ENCODE measurements at regions not wholly inside any gene's neighbourhood (a gene's known extent, or its start where the extent isn't known, plus 50 kb on each side); places are given as distances from the start of the nearest gene placed in this dataset.

GRCh38 chr2:19454125-19454524, 95.7 kb upstream of the OSR1 start:
- H3K27ac Mint-ChIP-seq, result no peak overlapping the region
- no peak overlapping the region for H3T11ph ChIP-seq (ENCODE audit: low read length)
- H3K56ac ChIP-seq (ENCODE audit: insufficient read length, low read depth, low read length), result no peak overlapping the region
- H3K4me1 Mint-ChIP-seq, result peaks cover 11 to 13% of the 10 kb centered on the region in 2 experiments; a peak in 3 of 4 replicates
- no peaks in the 10 kb centered on the region for H3K79me2 ChIP-seq (ENCODE audit: insufficient read depth, low read length)
- WGBS (ENCODE audit: extremely low coverage, insufficient read length, low lambda C conversion rate), result no CpG with 5 or more reads among the region's 2 CpGs
- no peak overlapping the region for H2AFZ ChIP-seq (ENCODE audit: low read length)
- H3K23me2 ChIP-seq (ENCODE audit: insufficient read length, low read depth, low read length, poor library complexity, severe bottlenecking), result no peaks in the 10 kb centered on the region
- no peak overlapping the region for H2BK120ac ChIP-seq (ENCODE audit: low read depth, low read length, poor library complexity, severe bottlenecking)
- H3K27ac ChIP-seq (ENCODE audit: insufficient read length, low read depth, low read length), result no peak overlapping the region
- no peak overlapping the region for H2BK20ac ChIP-seq (ENCODE audit: low read depth, low read length, poor library complexity, severe bottlenecking)
- no peak overlapping the region for H3K4me3 Mint-ChIP-seq
- no peaks in the 10 kb centered on the region for H3K79me1 ChIP-seq (ENCODE audit: insufficient read depth, low read depth, low read length, poor library complexity, severe bottlenecking)
- H3K9me3 ChIP-seq (ENCODE audit: control insufficient read depth, low read depth, low read length), result no peaks in the 10 kb centered on the region
- H3K14ac ChIP-seq (ENCODE audit: insufficient read depth, low read length), result no peak overlapping the region
- no peaks in the 10 kb centered on the region for H3K27me3 ChIP-seq (ENCODE audit: insufficient read depth, low read length)
- no peaks in the 10 kb centered on the region; the same call in 1 of the 2 replicates for H3K4me1 ChIP-seq (ENCODE audit: insufficient read depth, low read length)
- H3K23ac ChIP-seq (ENCODE audit: insufficient read length, low read depth, low read length), result no peak overlapping the region
- no peak overlapping the region for H3K9ac ChIP-seq (ENCODE audit: extremely low read depth, insufficient read length, low read length)
- no peak overlapping the region for H4K8ac ChIP-seq (replicated peaks; ENCODE audit: insufficient read length, low read depth, low read length)
- H2BK5ac ChIP-seq (ENCODE audit: insufficient read length, low read length), result no peak overlapping the region
- no peak overlapping the region for H2BK15ac ChIP-seq (ENCODE audit: low read depth, low read length)
- no peak for DNase-seq
- H2AK5ac ChIP-seq (ENCODE audit: insufficient read length, low read length), result no peak overlapping the region
- no peaks in the 10 kb centered on the region for H3K27me3 Mint-ChIP-seq (ENCODE audit: low read depth)
- H2BK12ac ChIP-seq (ENCODE audit: insufficient read length, low read depth, low read length), result no peak overlapping the region
- peaks cover 0 to 2% of the 10 kb centered on the region in 2 experiments; a peak in 1 of 5 replicates for H3K9me3 Mint-ChIP-seq
- no peak overlapping the region for H4K91ac ChIP-seq (ENCODE audit: insufficient read length, low read depth, low read length)
- no peak overlapping the region for H4K5ac ChIP-seq (ENCODE audit: insufficient read length, low read depth, low read length)
- H3K4me2 ChIP-seq (ENCODE audit: insufficient read depth, insufficient read length, low read length), result no peak overlapping the region
- H4K20me1 ChIP-seq (ENCODE audit: control insufficient read depth, insufficient read depth, insufficient read length), result no peaks in the 10 kb centered on the region
- H3K4ac ChIP-seq (ENCODE audit: low read depth, low read length), result no peak overlapping the region
- no peaks in the 10 kb centered on the region; a peak in 1 of 7 replicates for H3K36me3 Mint-ChIP-seq (ENCODE audit: insufficient read depth in 1 of 3, low read depth in 3 of 3)
- H3K18ac ChIP-seq (ENCODE audit: insufficient read length, low read depth, low read length), result no peak overlapping the region
- TF ChIP-seq CTCF (conservative IDR thresholded peaks at IDR 0.05), result no peak

Data from H9 (cell line).